ENCODE measurements at regions not wholly inside any gene's neighbourhood (a gene's known extent, or its start where the extent isn't known, plus 50 kb on each side); places are given as distances from the start of the nearest gene placed in this dataset.

DNA sequence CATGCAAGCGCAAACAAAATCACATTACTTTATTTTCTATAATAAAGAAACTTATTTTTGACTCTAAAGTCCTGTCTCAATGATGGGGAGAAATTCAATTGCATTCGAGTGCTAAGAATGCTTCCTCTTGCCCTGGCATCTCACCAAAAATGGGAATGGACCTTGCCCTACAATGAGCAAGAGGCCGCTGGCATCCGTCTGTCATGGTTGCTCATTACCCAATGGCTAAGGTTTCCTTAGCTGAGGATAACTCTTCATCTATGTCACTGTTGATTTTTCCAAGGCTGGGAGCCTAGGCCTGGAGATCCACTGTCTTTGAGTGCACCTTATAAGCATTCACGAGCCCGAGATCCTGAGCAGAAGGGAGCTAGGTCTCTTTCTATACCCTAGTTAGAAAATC, 471.3 kb upstream of the NRSN1 start:
- TF ChIP-seq POLR2A (IDR thresholded peaks at IDR 0.05) = no peak
- TF ChIP-seq, protein P1, sequence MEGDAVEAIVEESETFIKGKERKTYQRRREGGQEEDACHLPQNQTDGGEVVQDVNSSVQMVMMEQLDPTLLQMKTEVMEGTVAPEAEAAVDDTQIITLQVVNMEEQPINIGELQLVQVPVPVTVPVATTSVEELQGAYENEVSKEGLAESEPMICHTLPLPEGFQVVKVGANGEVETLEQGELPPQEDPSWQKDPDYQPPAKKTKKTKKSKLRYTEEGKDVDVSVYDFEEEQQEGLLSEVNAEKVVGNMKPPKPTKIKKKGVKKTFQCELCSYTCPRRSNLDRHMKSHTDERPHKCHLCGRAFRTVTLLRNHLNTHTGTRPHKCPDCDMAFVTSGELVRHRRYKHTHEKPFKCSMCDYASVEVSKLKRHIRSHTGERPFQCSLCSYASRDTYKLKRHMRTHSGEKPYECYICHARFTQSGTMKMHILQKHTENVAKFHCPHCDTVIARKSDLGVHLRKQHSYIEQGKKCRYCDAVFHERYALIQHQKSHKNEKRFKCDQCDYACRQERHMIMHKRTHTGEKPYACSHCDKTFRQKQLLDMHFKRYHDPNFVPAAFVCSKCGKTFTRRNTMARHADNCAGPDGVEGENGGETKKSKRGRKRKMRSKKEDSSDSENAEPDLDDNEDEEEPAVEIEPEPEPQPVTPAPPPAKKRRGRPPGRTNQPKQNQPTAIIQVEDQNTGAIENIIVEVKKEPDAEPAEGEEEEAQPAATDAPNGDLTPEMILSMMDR (IDR thresholded peaks at IDR 0.05) = no peak

Data from right lobe of liver (tissue), 4 donors.